NCI-H2227 (cell line): ENCODE measurements at regions not wholly inside any gene's neighbourhood (a gene's known extent, or its start where the extent isn't known, plus 50 kb on each side); places are given as distances from the start of the nearest gene placed in this dataset.

ENCODE experiments used
- DNase-seq: peaks from one replicate; lab custom pipeline; 2025; ENCODE audit not compliant: unreplicated experiment; lab: John Stamatoyannopoulos, UW

GRCh38 chr15:93882141-93882540, 349.2 kb upstream of the MCTP2 start:
- DNase-seq: no peak

GRCh38 chr15:93881310-93881709, 350.1 kb upstream of the MCTP2 start:
- DNase-seq: no peak

GRCh38 chr15:93880358-93880757, 351.0 kb upstream of the MCTP2 start:
- no peak for DNase-seq

GRCh38 chr15:93870583-93870982, 360.8 kb upstream of the MCTP2 start:
- no peak for DNase-seq

- no peak for DNase-seq
Measured at GRCh38 chr15:93866948-93867347, 364.4 kb upstream of the MCTP2 start.

GRCh38 chr15:93866476-93866875, 364.9 kb upstream of the MCTP2 start:
- DNase-seq: no peak

- peak; percentile 49 for DNase-seq
Measured at GRCh38 chr15:93865586-93865985, 365.8 kb upstream of the MCTP2 start.

- DNase-seq: no peak
Measured at GRCh38 chr15:93862791-93863190, 368.6 kb upstream of the MCTP2 start.

GRCh38 chr15:93861956-93862741, 369.2 kb upstream of the MCTP2 start:
- no peak for DNase-seq

- DNase-seq: no peak
Measured at GRCh38 chr15:93861413-93861812, 369.9 kb upstream of the MCTP2 start.

GRCh38 chr15:93860701-93861100, 370.7 kb upstream of the MCTP2 start:
- DNase-seq: no peak

GRCh38 chr15:93859176-93859575, 372.2 kb upstream of the MCTP2 start:
- no peak for DNase-seq

GRCh38 chr15:93855181-93855826, 376.1 kb upstream of the MCTP2 start:
- DNase-seq: no peak

GRCh38 chr15:93854088-93854487, 377.3 kb upstream of the MCTP2 start:
- DNase-seq: no peak

- no peak for DNase-seq
Measured at GRCh38 chr15:93852761-93853160, 378.6 kb upstream of the MCTP2 start.

- no peak for DNase-seq
Measured at GRCh38 chr15:93848490-93848889, 382.9 kb upstream of the MCTP2 start.

- DNase-seq: no peak
Measured at GRCh38 chr15:93848076-93848475, 383.3 kb upstream of the MCTP2 start.

GRCh38 chr15:93846148-93846547, 385.2 kb upstream of the MCTP2 start:
- DNase-seq: no peak

- no peak for DNase-seq
Measured at GRCh38 chr15:93837450-93837849, 393.9 kb upstream of the MCTP2 start.

GRCh38 chr15:93835344-93835743, 396.0 kb upstream of the MCTP2 start:
- DNase-seq: no peak

GRCh38 chr15:93831641-93832040, 399.7 kb upstream of the MCTP2 start:
- no peak for DNase-seq

GRCh38 chr15:93830221-93831080, 400.9 kb upstream of the MCTP2 start:
- no peak for DNase-seq
